ENCODE measurements at regions not wholly inside any gene's neighbourhood (a gene's known extent, or its start where the extent isn't known, plus 50 kb on each side); places are given as distances from the start of the nearest gene placed in this dataset.
"Not testable (repeated sequence)": the region's sequence is repeated elsewhere in the genome, so short reads cannot be mapped to it uniquely, and the experiment has no call there.

- ATAC-seq (ENCODE audit: low FRiP score) (no peak), DNase-seq (ENCODE audit: low spot score) (no peak)
- TF ChIP-seq CTCF (IDR thresholded peaks at IDR 0.05): no peak
Measured at GRCh38 chr2:194060269-194060668, 1596.8 kb upstream of the SLC39A10 start.

GRCh38 chr2:194054313-194054712 is 1602.7 kb upstream of the SLC39A10 start:
- no peak for TF ChIP-seq CTCF (IDR thresholded peaks at IDR 0.05)
- DNase-seq (ENCODE audit: low spot score) (no peak), ATAC-seq (ENCODE audit: low FRiP score) (no peak)

- no peak for TF ChIP-seq CTCF (IDR thresholded peaks at IDR 0.05)
- ATAC-seq (ENCODE audit: low FRiP score): no peak
- no peak for DNase-seq (ENCODE audit: low spot score)
Measured at GRCh38 chr2:194044321-194044720, 1612.7 kb upstream of the SLC39A10 start.

GRCh38 chr2:194021130-194021529 is 1635.9 kb upstream of the SLC39A10 start:
- not testable (repeated sequence) for DNase-seq (ENCODE audit: low spot score); ATAC-seq (ENCODE audit: low FRiP score)

GRCh38 chr2:194020155-194020554 is 1636.9 kb upstream of the SLC39A10 start:
- ATAC-seq (ENCODE audit: low FRiP score): no peak

GRCh38 chr2:194015751-194016150 is 1641.3 kb upstream of the SLC39A10 start:
- no peak for TF ChIP-seq CTCF (IDR thresholded peaks at IDR 0.05)
- no peak for DNase-seq (ENCODE audit: low spot score)
- no peak for ATAC-seq (ENCODE audit: low FRiP score)

More at GRCh38 chr2:194020155-194020554, 1636.9 kb upstream of the SLC39A10 start:
- TF ChIP-seq CTCF (IDR thresholded peaks at IDR 0.05): no peak
- no peak for DNase-seq (ENCODE audit: low spot score)

GRCh38 chr2:194014639-194015038 is 1642.4 kb upstream of the SLC39A10 start:
- no peak for TF ChIP-seq CTCF (IDR thresholded peaks at IDR 0.05)
- DNase-seq (ENCODE audit: low spot score) (no peak), ATAC-seq (ENCODE audit: low FRiP score) (no peak)

Data from omental fat pad (tissue), 3 donors.